ENCODE measurements at regions not wholly inside any gene's neighbourhood (a gene's known extent, or its start where the extent isn't known, plus 50 kb on each side); places are given as distances from the start of the nearest gene placed in this dataset.

DNA sequence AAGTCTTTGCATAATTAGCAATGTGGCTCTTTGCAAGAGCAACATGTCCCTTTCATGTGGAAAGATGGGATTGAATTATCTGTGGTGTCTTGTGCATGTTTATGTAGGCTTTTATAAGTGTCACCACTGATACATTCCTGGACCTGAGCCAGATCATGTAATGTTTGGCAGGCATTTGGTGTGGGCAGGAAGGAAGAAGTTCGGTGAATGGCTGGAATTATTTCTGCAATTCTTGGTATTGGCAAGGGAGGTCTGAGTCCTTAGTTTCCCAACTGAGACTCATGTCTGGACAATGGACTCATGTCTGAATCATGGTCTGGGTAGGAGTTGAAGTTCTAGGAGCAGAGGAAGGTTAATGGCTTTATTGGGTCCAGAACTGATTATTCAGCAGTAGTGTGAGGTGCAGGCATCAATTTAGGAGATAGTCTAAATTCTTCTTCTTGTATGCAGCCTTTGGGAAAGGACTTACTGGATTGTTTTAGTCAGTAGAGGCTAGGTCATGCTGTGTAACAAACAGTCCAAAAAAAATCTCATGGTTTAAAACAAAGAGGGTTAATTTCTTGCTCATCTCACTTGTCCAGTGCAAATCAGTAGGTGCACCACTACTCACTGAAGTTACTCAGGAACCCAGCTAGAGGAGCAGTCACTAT is 186.5 kb upstream of the LHX5 start:
- no peaks in the 10 kb centered on the region for H3K27me3 ChIP-seq (ENCODE audit: control insufficient read depth, insufficient read depth, low read length)
- DNase-seq (ENCODE audit: low read depth) = no peak
- no peaks in the 10 kb centered on the region for H3K36me3 ChIP-seq (ENCODE audit: control insufficient read depth, insufficient read depth, low read length)
- H3K4me3 ChIP-seq (ENCODE audit: low read depth, low read length) = no peak overlapping the region
- TF ChIP-seq, protein P1, sequence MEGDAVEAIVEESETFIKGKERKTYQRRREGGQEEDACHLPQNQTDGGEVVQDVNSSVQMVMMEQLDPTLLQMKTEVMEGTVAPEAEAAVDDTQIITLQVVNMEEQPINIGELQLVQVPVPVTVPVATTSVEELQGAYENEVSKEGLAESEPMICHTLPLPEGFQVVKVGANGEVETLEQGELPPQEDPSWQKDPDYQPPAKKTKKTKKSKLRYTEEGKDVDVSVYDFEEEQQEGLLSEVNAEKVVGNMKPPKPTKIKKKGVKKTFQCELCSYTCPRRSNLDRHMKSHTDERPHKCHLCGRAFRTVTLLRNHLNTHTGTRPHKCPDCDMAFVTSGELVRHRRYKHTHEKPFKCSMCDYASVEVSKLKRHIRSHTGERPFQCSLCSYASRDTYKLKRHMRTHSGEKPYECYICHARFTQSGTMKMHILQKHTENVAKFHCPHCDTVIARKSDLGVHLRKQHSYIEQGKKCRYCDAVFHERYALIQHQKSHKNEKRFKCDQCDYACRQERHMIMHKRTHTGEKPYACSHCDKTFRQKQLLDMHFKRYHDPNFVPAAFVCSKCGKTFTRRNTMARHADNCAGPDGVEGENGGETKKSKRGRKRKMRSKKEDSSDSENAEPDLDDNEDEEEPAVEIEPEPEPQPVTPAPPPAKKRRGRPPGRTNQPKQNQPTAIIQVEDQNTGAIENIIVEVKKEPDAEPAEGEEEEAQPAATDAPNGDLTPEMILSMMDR (IDR thresholded peaks at IDR 0.05; ENCODE audit: insufficient read depth, low read length, poor library complexity, severe bottlenecking) = no peak

DNA sequence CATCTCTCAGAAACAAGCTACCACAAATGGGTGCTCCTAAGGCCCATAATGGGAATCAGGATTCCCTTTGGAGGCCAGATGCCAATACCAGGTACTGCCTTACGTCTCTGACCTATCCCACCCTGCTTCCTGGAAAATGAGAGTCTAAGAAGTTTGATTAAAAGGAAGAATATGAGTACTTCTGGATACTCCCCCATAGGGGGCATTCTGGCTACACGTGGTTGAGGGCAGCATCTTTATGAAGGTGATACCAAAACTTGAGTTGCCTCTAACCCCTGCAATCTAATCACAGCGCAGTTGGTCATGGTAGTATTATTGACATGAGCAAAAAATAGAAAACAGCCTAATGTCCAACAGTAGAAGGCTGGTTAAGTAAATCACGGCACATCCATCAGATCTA is 184.2 kb upstream of the LHX5 start:
- TF ChIP-seq, protein P1 (IDR thresholded peaks at IDR 0.05; ENCODE audit: insufficient read depth, low read length, poor library complexity, severe bottlenecking) = no peak
- no peak overlapping the region for H3K4me3 ChIP-seq (ENCODE audit: low read depth, low read length)
- no peaks in the 10 kb centered on the region for H3K27me3 ChIP-seq (ENCODE audit: control insufficient read depth, insufficient read depth, low read length)
- DNase-seq (ENCODE audit: low read depth) = no peak
- no peaks in the 10 kb centered on the region for H3K36me3 ChIP-seq (ENCODE audit: control insufficient read depth, insufficient read depth, low read length)

DNA sequence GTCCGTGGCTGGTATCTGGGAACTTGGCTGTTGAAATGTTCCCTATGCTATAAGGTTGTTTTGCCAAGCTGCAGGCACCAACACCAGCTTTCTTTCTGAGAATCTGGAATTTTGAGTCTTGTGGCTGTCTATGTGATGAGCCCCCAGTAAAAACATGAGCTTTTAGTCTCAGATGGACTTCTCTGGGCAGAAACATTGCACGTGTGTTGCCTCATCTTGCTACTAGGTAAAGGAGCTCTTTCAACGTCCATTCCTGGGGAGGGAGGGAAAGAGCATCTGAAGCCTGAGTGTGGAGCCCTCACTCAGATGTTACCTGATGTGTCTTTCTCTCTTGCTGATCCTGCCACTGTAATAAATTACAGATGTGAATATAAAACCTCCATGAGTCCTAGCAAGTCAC is 183.8 kb upstream of the LHX5 start:
- no peaks in the 10 kb centered on the region for H3K27me3 ChIP-seq (ENCODE audit: control insufficient read depth, insufficient read depth, low read length)
- no peak overlapping the region for H3K4me3 ChIP-seq (ENCODE audit: low read depth, low read length)
- TF ChIP-seq, protein P1 (IDR thresholded peaks at IDR 0.05; ENCODE audit: insufficient read depth, low read length, poor library complexity, severe bottlenecking) = no peak
- no peak for DNase-seq (ENCODE audit: low read depth)
- no peaks in the 10 kb centered on the region for H3K36me3 ChIP-seq (ENCODE audit: control insufficient read depth, insufficient read depth, low read length)

DNA sequence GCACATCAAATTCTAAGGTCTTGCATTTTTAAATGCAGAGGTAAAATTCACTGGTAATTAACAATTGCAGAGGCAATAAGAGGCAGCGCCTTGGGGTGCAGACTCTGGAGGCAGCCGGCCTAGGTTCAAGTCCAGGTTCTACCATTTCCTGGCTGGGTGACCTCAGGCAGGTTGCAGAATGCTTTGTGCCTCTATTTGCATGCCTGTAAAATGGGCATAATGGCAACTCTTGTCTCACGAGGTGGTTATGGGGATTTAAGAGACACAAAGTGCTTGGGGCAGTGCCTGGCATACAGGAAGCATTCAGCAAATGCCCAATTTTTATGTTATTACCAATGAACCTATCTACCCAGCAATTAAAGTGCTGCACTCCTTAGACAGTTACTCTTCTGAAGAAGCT is 180.0 kb upstream of the LHX5 start:
- no peak for DNase-seq (ENCODE audit: low read depth)
- Histone ChIP-seq H3K27me3 (ENCODE audit: control insufficient read depth, insufficient read depth, low read length) (no peaks in the 10 kb centered on the region), H3K36me3 (ENCODE audit: control insufficient read depth, insufficient read depth, low read length) (no peaks in the 10 kb centered on the region), H3K4me3 (ENCODE audit: low read depth, low read length) (no peak overlapping the region)
- TF ChIP-seq, protein P1 (IDR thresholded peaks at IDR 0.05; ENCODE audit: insufficient read depth, low read length, poor library complexity, severe bottlenecking) = no peak

DNA sequence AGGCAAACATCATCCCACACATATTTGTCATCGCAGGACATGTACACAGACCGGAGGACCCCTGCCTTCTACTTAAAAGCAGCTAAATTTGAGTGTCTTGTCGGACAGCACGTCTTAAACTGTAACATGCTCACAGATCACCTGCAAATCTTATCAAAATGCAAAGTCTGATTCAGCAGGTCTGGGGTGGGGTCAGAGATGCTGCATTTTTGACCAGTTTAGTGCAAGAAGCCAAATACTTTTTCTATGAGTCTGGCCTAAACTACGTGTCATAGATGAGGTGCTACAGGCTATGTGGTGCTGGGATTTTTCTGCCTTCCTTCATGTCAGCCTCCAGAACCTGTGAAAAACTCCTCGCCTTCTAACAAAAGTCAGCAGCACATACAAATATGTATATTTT is 178.8 kb upstream of the LHX5 start:
- DNase-seq (ENCODE audit: low read depth) = no peak

More for the DNA sequence above, 178.8 kb upstream of the LHX5 start:
- no peaks in the 10 kb centered on the region for H3K36me3 ChIP-seq (ENCODE audit: control insufficient read depth, insufficient read depth, low read length)
- H3K27me3 ChIP-seq (ENCODE audit: control insufficient read depth, insufficient read depth, low read length) = no peaks in the 10 kb centered on the region
- no peak overlapping the region for H3K4me3 ChIP-seq (ENCODE audit: low read depth, low read length)
- TF ChIP-seq, protein P1 (IDR thresholded peaks at IDR 0.05; ENCODE audit: insufficient read depth, low read length, poor library complexity, severe bottlenecking) = no peak

Data from kidney epithelial cell (primary cell).